HL-60 (cell line): ENCODE measurements at regions not wholly inside any gene's neighbourhood (a gene's known extent, or its start where the extent isn't known, plus 50 kb on each side); places are given as distances from the start of the nearest gene placed in this dataset.

Experiments
- POLR2AphosphoS5 ChIP-seq: IDR thresholded peaks from 2 replicates; pipeline ENCODE4 v1.6.1; 2012; ENCODE audit warnings: low read depth
- TF ChIP-seq, protein P1 (sequence below): IDR thresholded peaks from one replicate; pipeline ENCODE4 v1.5.1; 2011; ENCODE audit warnings: low read length, control low read depth, inconsistent platforms; ENCODE audit not compliant: insufficient read depth

GRCh38 chr9:29004988-29005387, 1431.7 kb upstream of the C9orf72 start:
- TF ChIP-seq, protein P1, sequence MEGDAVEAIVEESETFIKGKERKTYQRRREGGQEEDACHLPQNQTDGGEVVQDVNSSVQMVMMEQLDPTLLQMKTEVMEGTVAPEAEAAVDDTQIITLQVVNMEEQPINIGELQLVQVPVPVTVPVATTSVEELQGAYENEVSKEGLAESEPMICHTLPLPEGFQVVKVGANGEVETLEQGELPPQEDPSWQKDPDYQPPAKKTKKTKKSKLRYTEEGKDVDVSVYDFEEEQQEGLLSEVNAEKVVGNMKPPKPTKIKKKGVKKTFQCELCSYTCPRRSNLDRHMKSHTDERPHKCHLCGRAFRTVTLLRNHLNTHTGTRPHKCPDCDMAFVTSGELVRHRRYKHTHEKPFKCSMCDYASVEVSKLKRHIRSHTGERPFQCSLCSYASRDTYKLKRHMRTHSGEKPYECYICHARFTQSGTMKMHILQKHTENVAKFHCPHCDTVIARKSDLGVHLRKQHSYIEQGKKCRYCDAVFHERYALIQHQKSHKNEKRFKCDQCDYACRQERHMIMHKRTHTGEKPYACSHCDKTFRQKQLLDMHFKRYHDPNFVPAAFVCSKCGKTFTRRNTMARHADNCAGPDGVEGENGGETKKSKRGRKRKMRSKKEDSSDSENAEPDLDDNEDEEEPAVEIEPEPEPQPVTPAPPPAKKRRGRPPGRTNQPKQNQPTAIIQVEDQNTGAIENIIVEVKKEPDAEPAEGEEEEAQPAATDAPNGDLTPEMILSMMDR: no peak
- TF ChIP-seq POLR2AphosphoS5: no peak
